PFSK-1 (cell line): ENCODE measurements at regions not wholly inside any gene's neighbourhood (a gene's known extent, or its start where the extent isn't known, plus 50 kb on each side); places are given as distances from the start of the nearest gene placed in this dataset.

Experiments
- FOXP2 ChIP-seq: optimal IDR thresholded peaks from 2 replicates; pipeline ENCODE3; 2011; ENCODE audit warnings: borderline replicate concordance, control low read depth, inconsistent platforms; ENCODE audit not compliant: insufficient read depth; ENCODE audit errors: extremely low read length, extremely low read depth
- POLR2AphosphoS5 ChIP-seq: IDR thresholded peaks from 2 replicates; pipeline ENCODE4 v1.6.1; 2012; ENCODE audit warnings: low read depth, mild to moderate bottlenecking, control low read depth, low read length, moderate library complexity
- REST ChIP-seq, 2 experiments: IDR thresholded peaks; 2 replicates each; pipeline versions ENCODE4 v1.6.1 to v1.8.0; 2011 to 2012; ENCODE audit warnings: low read depth in 2 of 2, low read length in 2 of 2, control low read depth in 1 of 2, inconsistent platforms in 1 of 2, mild to moderate bottlenecking in 1 of 2, moderate library complexity in 1 of 2; ENCODE audit not compliant: insufficient read depth in 1 of 2
- SIN3A ChIP-seq: IDR thresholded peaks from 2 replicates; pipeline ENCODE4 v1.6.1; 2012; ENCODE audit warnings: mild to moderate bottlenecking, low read length, moderate library complexity, borderline replicate concordance; ENCODE audit not compliant: insufficient read depth
- TAF1 ChIP-seq: IDR thresholded peaks from 2 replicates; pipeline ENCODE4 v1.6.1; 2012; ENCODE audit warnings: low read length, control low read depth, borderline replicate concordance; ENCODE audit not compliant: insufficient read depth

GRCh38 chr2:215615067-215615802 is 179.4 kb upstream of the FN1 start:
- no peak for TF ChIP-seq POLR2AphosphoS5
- TF ChIP-seq FOXP2 = no peak
- no peak for TF ChIP-seq REST (IDR thresholded peaks at IDR 0.05; ENCODE audit: insufficient read depth in 1 of 2, low read depth in 2 of 2, low read length in 2 of 2)
- TF ChIP-seq TAF1 = no peak
- TF ChIP-seq SIN3A = no peak
